H1 (cell line): ENCODE measurements at regions not wholly inside any gene's neighbourhood (a gene's known extent, or its start where the extent isn't known, plus 50 kb on each side); places are given as distances from the start of the nearest gene placed in this dataset.

Experiments used
- ATF2 ChIP-seq: IDR thresholded peaks from 2 replicates; pipeline ENCODE4 v1.6.1; 2012; ENCODE audit warnings: low read length, inconsistent platforms
- CTCF ChIP-seq, 3 experiments: IDR thresholded peaks; 1 replicate in 2 of 3; 2 replicates in 1 of 3; pipeline versions ENCODE4 v1.5.1 to v1.6.1; 2011; ENCODE audit warnings: low read length in 3 of 3, mild to moderate bottlenecking in 3 of 3, inconsistent platforms in 2 of 3, low read depth in 1 of 3, moderate library complexity in 1 of 3; ENCODE audit not compliant: insufficient read depth in 1 of 3; ENCODE audit errors: control extremely low read depth in 1 of 3
- MAFK ChIP-seq: IDR thresholded peaks from 2 replicates; pipeline ENCODE4 v1.6.1; 2012; ENCODE audit warnings: low read depth, mild to moderate bottlenecking, improper control_type of control experiment, low read length
- POLR2A ChIP-seq, 2 experiments: IDR thresholded peaks; 1 replicate in 1 of 2; 2 replicates in 1 of 2; pipeline ENCODE4 v1.6.1; 2011; ENCODE audit warnings: low read depth in 2 of 2, low read length in 2 of 2, mild to moderate bottlenecking in 2 of 2; ENCODE audit errors: control extremely low read depth in 1 of 2
- POLR2AphosphoS5 ChIP-seq: IDR thresholded peaks from 2 replicates; pipeline ENCODE4 v1.6.1; 2011; ENCODE audit warnings: low read depth, low read length
- SP1 ChIP-seq: IDR thresholded peaks from 2 replicates; pipeline ENCODE4 v1.6.1; 2011; ENCODE audit warnings: low read depth, low read length
- TF ChIP-seq, protein P1 (sequence below): IDR thresholded peaks from 2 replicates; pipeline ENCODE4 v1.6.1; 2012; ENCODE audit warnings: inconsistent platforms

- TF ChIP-seq CTCF (IDR thresholded peaks at IDR 0.05; ENCODE audit: control extremely low read depth in 1 of 3, insufficient read depth in 1 of 3, low read depth in 1 of 3, low read length in 3 of 3), result no peak
- TF ChIP-seq, protein P1, sequence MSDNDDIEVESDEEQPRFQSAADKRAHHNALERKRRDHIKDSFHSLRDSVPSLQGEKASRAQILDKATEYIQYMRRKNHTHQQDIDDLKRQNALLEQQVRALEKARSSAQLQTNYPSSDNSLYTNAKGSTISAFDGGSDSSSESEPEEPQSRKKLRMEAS, result no peak
- no peak for TF ChIP-seq SP1
- no peak for TF ChIP-seq POLR2A (IDR thresholded peaks at IDR 0.05; ENCODE audit: control extremely low read depth in 1 of 2, low read depth in 2 of 2, low read length in 2 of 2)
- no peak for TF ChIP-seq MAFK
- TF ChIP-seq ATF2, result no peak
- no peak for TF ChIP-seq POLR2AphosphoS5
Measured at GRCh38 chr2:189305291-189305943, 125.9 kb upstream of the COL5A2 start.
